Pancreas (tissue), 10 donors: ENCODE measurements at regions not wholly inside any gene's neighbourhood (a gene's known extent, or its start where the extent isn't known, plus 50 kb on each side); places are given as distances from the start of the nearest gene placed in this dataset.
A peak's percentile ranks its signal among the peaks of the same experiment; 100 is the strongest.
"Not testable (repeated sequence)": the region's sequence is repeated elsewhere in the genome, so short reads cannot be mapped to it uniquely, and the experiment has no call there.

Experiments
- ATAC-seq, 4 donors: fragments of 200-7000 bp; cut with Tn5 transposase; one replicate each; pipeline versions ENCODE4 v1.8.0 to v1.9.1; 2020; ENCODE audit warnings: mild to moderate bottlenecking in 4 of 4, moderate library complexity in 4 of 4
- DNase-seq, 6 donors: peaks; one replicate each; pipeline ENCODE4 v3.0.0-alpha.2; 2020
- FAIRE-seq: peaks from 2 replicates; lab custom pipeline; 2012; peaks lifted over from hg19 to GRCh38; lab: Jason Lieb, UNC
- H3K27ac ChIP-seq, 4 donors: fragments of 200-600 bp; sonication (generic); 1 replicate in 3 of 4; 2 replicates in 1 of 4; pipeline versions ENCODE4 v1.5.0 to v1.8.0; 2020
- H3K27me3 ChIP-seq, 4 donors: fragments of 200-600 bp; one replicate each; pipeline ENCODE4 v1.8.0; 2021
- H3K36me3 ChIP-seq, 3 donors: fragments of 200-600 bp; sonication (generic) in 1 of 3; one replicate each; pipeline versions ENCODE4 v1.5.0 to v1.8.0; 2020 to 2021
- H3K4me1 ChIP-seq, 3 donors: fragments of 200-600 bp; one replicate each; pipeline ENCODE4 v1.8.0; 2021
- H3K4me3 ChIP-seq, 4 donors: fragments of 200-600 bp; sonication (generic) in 2 of 4; one replicate each; pipeline versions ENCODE4 v1.5.0 to v1.8.0; 2020 to 2021
- H3K9me3 ChIP-seq, 4 donors: fragments of 200-600 bp; one replicate each; pipeline ENCODE4 v1.8.0; 2021
- CTCF ChIP-seq, 4 donors: fragments of 200-600 bp; sonication (generic) in 3 of 4; IDR thresholded peaks; one replicate each; pipeline versions ENCODE4 v1.5.0 to v1.8.0; 2021; ENCODE audit warnings: antibody characterized with exemption in 4 of 4
- WGBS, 2 donors: extraction: QIAGEN DNeasy Blood & Tissue Kit; methylation state at CpG; one replicate each; pipeline ENCODE4 v1.1.7; 2013; 5-methylcytosine and 5-hydroxymethylcytosine counted together
- intact Hi-C, 3 donors: fragments of 100-400 bp; cut with DNase I; formaldehyde crosslinking; loops; one replicate each; pipeline versions ENCODE4 v1.11.1 to v1.14.2; 2022
- donor health status: healthy with polysubstance abuse.
- donor health status: DM: no; HTN: no; CAD: no; lungs with moderate emphysema.
- donor health status: DM: no; HTN: no; CAD: no.
- donor health status: control.
- donor health status: control.
- donor health status: Bipolar disorder and iron deficiency.
- donor health status: DM: yes; HTN: yes; CAD: no.
- donor health status: DM: no; HTN: no; CAD: no.
- donor health status: DM: no; HTN: no; CAD: no.
- donor health status: DM: yes; HTN: yes; CAD: no.

GRCh38 chr1:96214982-96215381 is 506.6 kb upstream of the PTBP2 start:
- no peaks in the 10 kb centered on the region for H3K27me3 ChIP-seq
- ATAC-seq (no peak), DNase-seq (no peak), FAIRE-seq (no peak)
- intact Hi-C loops = no loop called here
- H3K9me3 ChIP-seq = no peaks in the 10 kb centered on the region
- H3K27ac ChIP-seq = no peak overlapping the region
- TF ChIP-seq CTCF (IDR thresholded peaks at IDR 0.05) = no peak
- peaks cover 0 to 2% (median 0%) of the 10 kb centered on the region in 3 donors for H3K4me1 ChIP-seq
- no peak overlapping the region for H3K4me3 ChIP-seq
- no peaks in the 10 kb centered on the region for H3K36me3 ChIP-seq
- WGBS, 2 donors = 32 to 46% methylated on average over 2 of the region's 2 CpGs

GRCh38 chr1:96220651-96221050 is 500.9 kb upstream of the PTBP2 start:
- no peaks in the 10 kb centered on the region for H3K9me3 ChIP-seq
- no peak for TF ChIP-seq CTCF (IDR thresholded peaks at IDR 0.05)
- no peaks in the 10 kb centered on the region for H3K27me3 ChIP-seq
- H3K4me3 ChIP-seq = no peak overlapping the region
- no peak overlapping the region for H3K27ac ChIP-seq
- FAIRE-seq = no peak
- intact Hi-C loops = no loop called here
- no peak for DNase-seq
- peak in 3 of 4 donors; percentile 43 to 67 (median 64) for ATAC-seq
- peaks cover 7 to 12% (median 7%) of the 10 kb centered on the region in 3 donors for H3K4me1 ChIP-seq
- 16 to 22% methylated on average over 3 of the region's 3 CpGs for WGBS, 2 donors
- no peaks in the 10 kb centered on the region for H3K36me3 ChIP-seq

DNA sequence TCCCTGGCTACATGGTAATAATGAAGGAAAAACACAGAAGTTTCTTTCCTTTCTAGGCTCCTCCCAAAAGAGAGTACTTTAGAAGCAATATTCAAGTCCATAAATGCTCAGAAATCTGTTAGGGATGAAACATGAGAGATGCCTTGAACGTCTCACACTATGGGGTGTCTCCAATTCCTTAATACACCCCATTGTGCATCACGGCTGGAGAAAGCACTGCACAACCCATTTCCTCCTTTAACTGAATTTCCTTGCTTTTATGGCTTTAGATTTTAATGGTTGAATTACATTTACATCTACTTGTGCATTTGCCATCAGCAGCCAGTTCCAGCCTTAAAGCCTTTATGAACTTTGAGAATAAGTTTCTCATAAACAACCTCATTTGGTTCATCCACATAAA is 498.9 kb upstream of the PTBP2 start:
- no peak for DNase-seq
- no peak overlapping the region for H3K27ac ChIP-seq
- H3K27me3 ChIP-seq = no peaks in the 10 kb centered on the region
- H3K4me1 ChIP-seq = peaks cover 7 to 12% (median 7%) of the 10 kb centered on the region in 3 donors
- no peak for ATAC-seq
- no peaks in the 10 kb centered on the region for H3K9me3 ChIP-seq
- FAIRE-seq = no peak
- H3K4me3 ChIP-seq = no peak overlapping the region
- intact Hi-C loops = no loop called here
- no peak for TF ChIP-seq CTCF (IDR thresholded peaks at IDR 0.05)
- 53 to 68% methylated on average over 2 of the region's 2 CpGs for WGBS, 2 donors
- H3K36me3 ChIP-seq = no peaks in the 10 kb centered on the region

- H3K27ac ChIP-seq, H3K36me3 ChIP-seq, H3K4me3 ChIP-seq, H3K27me3 ChIP-seq, H3K9me3 ChIP-seq, intact Hi-C loops, FAIRE-seq, ATAC-seq: not testable (repeated sequence)
- DNase-seq = peak in 1 of 6 donors; percentile 53
- 87% methylated on average over 16 to 20 of the region's 20 CpGs for WGBS, 2 donors
- H3K4me1 ChIP-seq = peaks cover 7 to 12% (median 7%) of the 10 kb centered on the region in 3 donors
These were observed 497.4 kb upstream of the PTBP2 start for GRCh38 chr1:96224229-96224628.

- no peak for TF ChIP-seq CTCF (IDR thresholded peaks at IDR 0.05)
- Histone ChIP-seq H3K9me3 (no peaks in the 10 kb centered on the region), H3K27me3 (no peaks in the 10 kb centered on the region), H3K4me3 (no peak overlapping the region), H3K27ac (no peak overlapping the region), H3K36me3 (no peaks in the 10 kb centered on the region), H3K4me1 (peaks cover 0 to 4% (median 0%) of the 10 kb centered on the region in 3 donors)
- no peak for ATAC-seq
- no peak for DNase-seq
- intact Hi-C loops = loop anchor here in 1 of 3 donors (10.0 kb wide), 1 partner anchor 611 kb away; no protein-coding TSS in a partner anchor
- 65 to 78% methylated on average over 3 of the region's 3 CpGs for WGBS, 2 donors
- FAIRE-seq = no peak
These were observed 488.2 kb upstream of the PTBP2 start for GRCh38 chr1:96233422-96233821.
